GM12878 (cell line): ENCODE measurements at regions not wholly inside any gene's neighbourhood (a gene's known extent, or its start where the extent isn't known, plus 50 kb on each side); places are given as distances from the start of the nearest gene placed in this dataset.

Experiments used
- ATAC-seq: fragments of 200-7000 bp; cut with Tn5 transposase; 3 replicates; pipeline ENCODE4 v1.9.1; 2020; ENCODE audit warnings: mild to moderate bottlenecking, moderate library complexity
- BruUV-seq: library from RNA; stranded (reverse); fragments of 400-500 nt; replicated peaks from 2 replicates; lab custom pipeline; 2021; lab: Mats Ljungman, UMichigan
- CTCF ChIA-PET: fragments of 300-600 bp; sonication (Branson Sonifier 250); formaldehyde crosslinking; extraction: SDS; loops from one replicate; lab custom pipeline; 2021; ENCODE audit warnings: inconsistent platforms; lab: Yijun Ruan, JAX
- POLR2A ChIA-PET: fragments of 350-600 bp; formaldehyde crosslinking; extraction: SDS; loops from one replicate; lab custom pipeline; 2021; ENCODE audit warnings: inconsistent platforms; lab: Charles Lee
- RAD21 ChIA-PET: fragments of 300-600 bp; sonication (Branson Sonifier 250); formaldehyde crosslinking; loops from one replicate; lab custom pipeline; 2023; ENCODE audit warnings: antibody characterized with exemption; ENCODE audit not compliant: unreplicated experiment; lab: Charles Lee
- SMC1A ChIA-PET: fragments of 300-600 bp; sonication (Branson Sonifier 250); formaldehyde crosslinking; loops from one replicate; lab custom pipeline; 2023; ENCODE audit not compliant: unreplicated experiment, uncharacterized antibody; lab: Charles Lee
- DNase-seq: peaks from one replicate; pipeline ENCODE4 v3.0.0-alpha.2; 2011; ENCODE audit warnings: low read depth, low spot score
- FAIRE-seq: peaks from 3 replicates; lab custom pipeline; 2011; peaks lifted over from hg19 to GRCh38; lab: Jason Lieb, UNC
- H2AFZ ChIP-seq: 2 replicates; pipeline ENCODE4 v1.6.0; 2011; ENCODE audit warnings: low read depth, low read length, control low read depth; ENCODE audit not compliant: control insufficient read depth
- H3K27ac ChIP-seq: 2 replicates; pipeline ENCODE4 v1.5.1; 2011; ENCODE audit warnings: control low read depth; ENCODE audit not compliant: control insufficient read depth, insufficient read depth
- H3K27me3 ChIP-seq, 2 experiments: replicated peaks in 1 of 2; 2 replicates each; pipeline versions ENCODE4 v1.6.0 to v1.6.1; 2011; ENCODE audit warnings: low read length in 1 of 2; ENCODE audit not compliant: control insufficient read depth in 2 of 2, insufficient read depth in 2 of 2
- H3K36me3 ChIP-seq, 2 experiments: 2 replicates each; pipeline ENCODE4 v1.5.1; 2011; ENCODE audit warnings: low read length in 1 of 2; ENCODE audit not compliant: control insufficient read depth in 2 of 2, insufficient read depth in 2 of 2
- H3K4me1 ChIP-seq: 2 replicates; pipeline ENCODE4 v1.6.1; 2011; ENCODE audit warnings: mild to moderate bottlenecking, low read length, moderate library complexity, mixed read lengths; ENCODE audit not compliant: control insufficient read depth, insufficient read depth
- H3K4me2 ChIP-seq: 2 replicates; pipeline ENCODE4 v1.6.0; 2011; ENCODE audit warnings: control low read depth; ENCODE audit not compliant: control insufficient read depth, insufficient read depth
- H3K4me3 ChIP-seq: fragments of 200-600 bp; sonication (generic); 2 replicates; pipeline ENCODE4 v1.5.1; 2016
- H3K79me2 ChIP-seq: 2 replicates; pipeline ENCODE4 v1.6.0; 2011; ENCODE audit warnings: low read length; ENCODE audit not compliant: control insufficient read depth, insufficient read depth
- H3K9ac ChIP-seq: 2 replicates; pipeline ENCODE4 v1.8.0; 2011; ENCODE audit warnings: low read length, control low read depth, mixed read lengths; ENCODE audit not compliant: control insufficient read depth, insufficient read depth
- H3K9me3 ChIP-seq: replicated peaks from 3 replicates; pipeline ENCODE4 v1.5.1; 2011; ENCODE audit warnings: mild to moderate bottlenecking, low read length; ENCODE audit not compliant: control insufficient read depth, insufficient read depth
- H4K20me1 ChIP-seq: 2 replicates; pipeline ENCODE4 v1.6.0; 2011; ENCODE audit not compliant: control insufficient read depth, insufficient read depth
- BMI1 ChIP-seq: fragments of 450-650 bp; IDR thresholded peaks from 2 replicates; pipeline ENCODE4 v1.6.1; 2016; ENCODE audit warnings: mild to moderate bottlenecking, moderate library complexity, borderline replicate concordance
- CBX5 ChIP-seq: sonication (generic); IDR thresholded peaks from 2 replicates; pipeline ENCODE4 v1.6.1; 2016; ENCODE audit warnings: low read depth, moderate library complexity, mild to moderate bottlenecking, inconsistent platforms
- CEBPB ChIP-seq, 2 experiments: fragments of 150-350 bp in 1 of 2; IDR thresholded peaks; 2 replicates each; pipeline ENCODE4 v1.6.1; 2012 to 2014; ENCODE audit warnings: low read depth in 2 of 2, low read length in 2 of 2, borderline replicate concordance in 1 of 2, inconsistent platforms in 1 of 2
- CHD2 ChIP-seq: IDR thresholded peaks from 2 replicates; pipeline ENCODE4 v1.6.1; 2011; ENCODE audit warnings: low read depth, low read length, improper control_type of control experiment, borderline replicate concordance
- GATAD2B ChIP-seq: fragments of 450-650 bp; conservative IDR thresholded peaks from 2 replicates; pipeline ENCODE4 v1.6.1; 2017; ENCODE audit warnings: low read depth, mild to moderate bottlenecking, moderate library complexity
- LARP7 ChIP-seq: fragments of 450-650 bp; IDR thresholded peaks from 2 replicates; pipeline ENCODE4 v1.6.1; 2017; ENCODE audit warnings: mild to moderate bottlenecking
- MTA3 ChIP-seq: IDR thresholded peaks from 2 replicates; pipeline ENCODE4 v1.6.1; 2012; ENCODE audit warnings: low read length, inconsistent platforms, borderline replicate concordance
- NKRF ChIP-seq: fragments of 450-650 bp; conservative IDR thresholded peaks from 2 replicates; pipeline ENCODE4 v1.6.1; 2017; ENCODE audit warnings: mild to moderate bottlenecking, moderate library complexity
- RBBP5 ChIP-seq: fragments of 200-600 bp; sonication (generic); conservative IDR thresholded peaks from 2 replicates; pipeline ENCODE4 v1.6.1; 2016
- RFX5 ChIP-seq: IDR thresholded peaks from 2 replicates; pipeline ENCODE4 v1.6.1; 2011; ENCODE audit warnings: low read depth, low read length, improper control_type of control experiment
- SREBF1 ChIP-seq: IDR thresholded peaks from 2 replicates; pipeline ENCODE4 v1.6.1; 2012; ENCODE audit warnings: mild to moderate bottlenecking, low read length
- STAT1 ChIP-seq: fragments of 450-650 bp; conservative IDR thresholded peaks from 2 replicates; pipeline ENCODE4 v1.6.1; 2014; ENCODE audit warnings: antibody characterized with exemption, mild to moderate bottlenecking
- SUPT20H ChIP-seq: IDR thresholded peaks from 2 replicates; pipeline ENCODE4 v1.6.1; 2011; ENCODE audit warnings: low read depth, mild to moderate bottlenecking, low read length, moderate library complexity, borderline replicate concordance; ENCODE audit not compliant: control insufficient read depth
- SUZ12 ChIP-seq: fragments of 200-600 bp; sonication (generic); IDR thresholded peaks from one replicate; pipeline ENCODE4 v1.6.1; 2018; ENCODE audit warnings: antibody characterized with exemption, mild to moderate bottlenecking; ENCODE audit not compliant: unreplicated experiment
- ZNF217 ChIP-seq: fragments of 450-650 bp; IDR thresholded peaks from 2 replicates; pipeline ENCODE4 v1.6.1; 2017; ENCODE audit warnings: antibody characterized with exemption, mild to moderate bottlenecking
- WGBS: methylation state at CpG from one replicate; pipeline ENCODE4 v1.1.6; 2016; ENCODE audit warnings: low lambda C conversion rate; ENCODE audit not compliant: insufficient replicate concordance, insufficient coverage; ENCODE audit errors: missing lambda C conversion rate; 5-methylcytosine and 5-hydroxymethylcytosine counted together
- in situ Hi-C: fragments of 300-500 bp; cut with MboI; formaldehyde crosslinking; loops from 9 replicates; pipeline ENCODE4 v1.14.3; 2018; ENCODE audit warnings: mixed read lengths
- intact Hi-C: fragments of 100-400 bp; cut with micrococcal nuclease; formaldehyde crosslinking; loops from one replicate; pipeline ENCODE4 v1.14.2; 2022; ENCODE audit not compliant: unreplicated experiment
- TF ChIP-seq, protein P1 (sequence below): fragments of 450-650 bp; IDR thresholded peaks from 2 replicates; pipeline ENCODE4 v1.6.1; 2018; ENCODE audit warnings: mild to moderate bottlenecking, low read depth, moderate library complexity; ENCODE audit not compliant: partially characterized antibody
- TF ChIP-seq, protein P2 (sequence below): fragments of 450-650 bp; IDR thresholded peaks from 2 replicates; pipeline ENCODE4 v1.6.1; 2017; ENCODE audit warnings: mild to moderate bottlenecking, moderate library complexity

GRCh38 chr5:105088961-105089360 lies 1526.4 kb upstream of the NUDT12 start:
- no peak overlapping the region for H2AFZ ChIP-seq
- in situ Hi-C loops, result no loop called here
- RAD21 ChIA-PET, result no interaction called here
- TF ChIP-seq LARP7, result no peak
- no peak for TF ChIP-seq SUZ12
- TF ChIP-seq, protein P1, sequence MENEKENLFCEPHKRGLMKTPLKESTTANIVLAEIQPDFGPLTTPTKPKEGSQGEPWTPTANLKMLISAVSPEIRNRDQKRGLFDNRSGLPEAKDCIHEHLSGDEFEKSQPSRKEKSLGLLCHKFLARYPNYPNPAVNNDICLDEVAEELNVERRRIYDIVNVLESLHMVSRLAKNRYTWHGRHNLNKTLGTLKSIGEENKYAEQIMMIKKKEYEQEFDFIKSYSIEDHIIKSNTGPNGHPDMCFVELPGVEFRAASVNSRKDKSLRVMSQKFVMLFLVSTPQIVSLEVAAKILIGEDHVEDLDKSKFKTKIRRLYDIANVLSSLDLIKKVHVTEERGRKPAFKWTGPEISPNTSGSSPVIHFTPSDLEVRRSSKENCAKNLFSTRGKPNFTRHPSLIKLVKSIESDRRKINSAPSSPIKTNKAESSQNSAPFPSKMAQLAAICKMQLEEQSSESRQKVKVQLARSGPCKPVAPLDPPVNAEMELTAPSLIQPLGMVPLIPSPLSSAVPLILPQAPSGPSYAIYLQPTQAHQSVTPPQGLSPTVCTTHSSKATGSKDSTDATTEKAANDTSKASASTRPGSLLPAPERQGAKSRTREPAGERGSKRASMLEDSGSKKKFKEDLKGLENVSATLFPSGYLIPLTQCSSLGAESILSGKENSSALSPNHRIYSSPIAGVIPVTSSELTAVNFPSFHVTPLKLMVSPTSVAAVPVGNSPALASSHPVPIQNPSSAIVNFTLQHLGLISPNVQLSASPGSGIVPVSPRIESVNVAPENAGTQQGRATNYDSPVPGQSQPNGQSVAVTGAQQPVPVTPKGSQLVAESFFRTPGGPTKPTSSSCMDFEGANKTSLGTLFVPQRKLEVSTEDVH, result no peak
- TF ChIP-seq, protein P2, sequence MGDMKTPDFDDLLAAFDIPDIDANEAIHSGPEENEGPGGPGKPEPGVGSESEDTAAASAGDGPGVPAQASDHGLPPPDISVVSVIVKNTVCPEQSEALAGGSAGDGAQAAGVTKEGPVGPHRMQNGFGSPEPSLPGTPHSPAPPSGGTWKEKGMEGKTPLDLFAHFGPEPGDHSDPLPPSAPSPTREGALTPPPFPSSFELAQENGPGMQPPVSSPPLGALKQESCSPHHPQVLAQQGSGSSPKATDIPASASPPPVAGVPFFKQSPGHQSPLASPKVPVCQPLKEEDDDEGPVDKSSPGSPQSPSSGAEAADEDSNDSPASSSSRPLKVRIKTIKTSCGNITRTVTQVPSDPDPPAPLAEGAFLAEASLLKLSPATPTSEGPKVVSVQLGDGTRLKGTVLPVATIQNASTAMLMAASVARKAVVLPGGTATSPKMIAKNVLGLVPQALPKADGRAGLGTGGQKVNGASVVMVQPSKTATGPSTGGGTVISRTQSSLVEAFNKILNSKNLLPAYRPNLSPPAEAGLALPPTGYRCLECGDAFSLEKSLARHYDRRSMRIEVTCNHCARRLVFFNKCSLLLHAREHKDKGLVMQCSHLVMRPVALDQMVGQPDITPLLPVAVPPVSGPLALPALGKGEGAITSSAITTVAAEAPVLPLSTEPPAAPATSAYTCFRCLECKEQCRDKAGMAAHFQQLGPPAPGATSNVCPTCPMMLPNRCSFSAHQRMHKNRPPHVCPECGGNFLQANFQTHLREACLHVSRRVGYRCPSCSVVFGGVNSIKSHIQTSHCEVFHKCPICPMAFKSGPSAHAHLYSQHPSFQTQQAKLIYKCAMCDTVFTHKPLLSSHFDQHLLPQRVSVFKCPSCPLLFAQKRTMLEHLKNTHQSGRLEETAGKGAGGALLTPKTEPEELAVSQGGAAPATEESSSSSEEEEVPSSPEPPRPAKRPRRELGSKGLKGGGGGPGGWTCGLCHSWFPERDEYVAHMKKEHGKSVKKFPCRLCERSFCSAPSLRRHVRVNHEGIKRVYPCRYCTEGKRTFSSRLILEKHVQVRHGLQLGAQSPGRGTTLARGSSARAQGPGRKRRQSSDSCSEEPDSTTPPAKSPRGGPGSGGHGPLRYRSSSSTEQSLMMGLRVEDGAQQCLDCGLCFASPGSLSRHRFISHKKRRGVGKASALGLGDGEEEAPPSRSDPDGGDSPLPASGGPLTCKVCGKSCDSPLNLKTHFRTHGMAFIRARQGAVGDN, result no peak
- TF ChIP-seq CHD2, result no peak
- TF ChIP-seq GATAD2B, result no peak
- no peak for TF ChIP-seq NKRF
- no peak for TF ChIP-seq RBBP5
- TF ChIP-seq CEBPB (IDR thresholded peaks at IDR 0.05; ENCODE audit: borderline replicate concordance in 1 of 2, low read depth in 2 of 2, low read length in 2 of 2), result no peak
- no peak for TF ChIP-seq MTA3
- no peak for TF ChIP-seq BMI1
- TF ChIP-seq SUPT20H, result no peak
- no peak for TF ChIP-seq STAT1
- TF ChIP-seq RFX5, result no peak
- no peak for TF ChIP-seq ZNF217
- TF ChIP-seq SREBF1, result no peak
- TF ChIP-seq CBX5, result no peak

More at GRCh38 chr5:105088961-105089360, 1526.4 kb upstream of the NUDT12 start:
- no peak overlapping the region for H3K4me2 ChIP-seq
- no peaks in the 10 kb centered on the region for H4K20me1 ChIP-seq
- DNase-seq, result no peak
- no peak overlapping the region for H3K4me3 ChIP-seq
- intact Hi-C loops, result no loop called here
- FAIRE-seq, result no peak
- no peaks in the 10 kb centered on the region for H3K9me3 ChIP-seq
- no peak overlapping the region for H3K9ac ChIP-seq
- H3K36me3 ChIP-seq, result no peaks in the 10 kb centered on the region
- no peaks in the 10 kb centered on the region for H3K79me2 ChIP-seq
- no TSS peak for BruUV-seq
- no peaks in the 10 kb centered on the region for H3K4me1 ChIP-seq
- ChIA-PET POLR2A (no interaction called here), SMC1A (no interaction called here), CTCF (no interaction called here)
- H3K27me3 ChIP-seq, result no peaks in the 10 kb centered on the region
- no peak for ATAC-seq
- 13% methylated on average over 2 of the region's 2 CpGs for WGBS
- no peak overlapping the region for H3K27ac ChIP-seq
